Pons (tissue), 1 donor: ENCODE measurements at regions not wholly inside any gene's neighbourhood (a gene's known extent, or its start where the extent isn't known, plus 50 kb on each side); places are given as distances from the start of the nearest gene placed in this dataset.
"Not testable (repeated sequence)": the region's sequence is repeated elsewhere in the genome, so short reads cannot be mapped to it uniquely, and the experiment has no call there.

Experiments
- DNase-seq: peaks from one replicate; pipeline ENCODE4 v3.0.0-alpha.2; 2016; ENCODE audit warnings: low spot score

DNA sequence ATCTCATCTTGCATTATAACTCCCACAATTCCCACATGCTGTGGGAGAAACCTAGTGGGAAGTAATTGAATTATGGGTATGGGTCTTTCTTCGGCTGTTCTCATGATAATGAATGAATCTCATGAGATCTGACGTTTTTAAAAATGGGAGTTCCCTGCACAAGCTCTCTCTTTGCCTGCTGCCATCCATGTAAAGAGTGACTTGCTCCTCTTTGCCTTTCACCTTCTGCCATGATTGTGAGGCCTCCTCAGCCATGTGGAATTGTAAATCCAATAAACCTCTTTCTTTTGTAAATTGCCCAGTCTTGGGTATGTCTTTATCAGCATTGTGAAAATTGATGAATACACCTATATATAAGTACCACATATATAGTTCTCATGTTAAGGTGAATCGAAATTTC lies 961.7 kb upstream of the COX7C start:
- DNase-seq, result no peak

DNA sequence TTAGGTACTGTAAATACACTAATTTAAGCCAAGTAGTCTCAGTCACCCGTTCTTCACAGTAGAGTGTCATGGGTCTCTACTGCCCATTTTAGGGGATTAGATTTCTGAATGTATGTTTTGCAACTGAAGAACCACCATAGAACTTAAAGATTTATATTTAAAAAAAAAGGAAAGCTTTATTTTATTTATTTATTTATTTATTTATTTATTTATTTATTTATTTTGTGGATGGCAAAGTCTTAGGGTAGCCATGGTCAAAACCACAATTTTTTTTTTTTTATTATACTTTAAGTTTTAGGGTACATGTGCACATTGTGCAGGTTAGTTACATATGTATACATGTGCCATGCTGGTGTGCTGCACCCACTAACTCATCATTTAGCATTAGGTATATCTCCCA lies 960.4 kb upstream of the COX7C start:
- DNase-seq, result not testable (repeated sequence)

DNA sequence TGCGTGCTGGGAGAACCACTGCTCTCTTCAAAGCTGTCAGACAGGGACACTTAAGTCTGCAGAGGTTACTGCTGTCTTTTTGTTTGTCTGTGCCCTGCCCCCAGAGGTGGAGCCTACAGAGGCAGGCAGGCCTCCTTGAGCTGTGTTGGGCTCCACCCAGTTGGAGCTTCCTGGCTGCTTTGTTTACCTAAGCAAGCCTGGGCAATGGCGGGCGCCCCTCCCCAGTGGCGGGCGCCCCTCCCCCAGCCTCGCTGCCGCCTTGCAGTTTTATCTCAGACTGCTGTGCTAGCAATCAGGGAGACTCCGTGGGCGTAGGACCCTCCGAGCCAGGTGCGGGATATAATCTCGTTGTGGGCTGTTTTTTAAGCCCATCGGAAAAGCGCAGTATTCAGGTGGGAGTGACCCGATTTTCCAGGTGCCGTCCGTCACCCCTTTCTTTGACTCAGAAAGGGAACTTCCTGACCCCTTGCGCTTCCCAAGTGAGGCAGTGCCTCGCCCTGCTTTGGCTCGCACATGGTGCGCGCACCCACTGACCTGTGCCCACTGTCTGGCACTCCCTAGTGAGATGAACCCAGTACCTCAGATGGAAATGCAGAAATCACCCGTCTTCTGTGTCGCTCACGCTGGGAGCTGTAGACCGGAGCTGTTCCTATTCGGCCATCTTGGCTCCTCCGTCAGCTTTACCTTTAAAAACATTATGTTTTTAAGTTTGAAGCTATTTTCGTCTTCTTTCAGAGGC lies 954.6 kb upstream of the COX7C start:
- not testable (repeated sequence) for DNase-seq

GRCh38 chr5:85663708-85664031 lies 954.1 kb upstream of the COX7C start:
- no peak for DNase-seq

GRCh38 chr5:85670417-85670816 lies 947.3 kb upstream of the COX7C start:
- no peak for DNase-seq

DNA sequence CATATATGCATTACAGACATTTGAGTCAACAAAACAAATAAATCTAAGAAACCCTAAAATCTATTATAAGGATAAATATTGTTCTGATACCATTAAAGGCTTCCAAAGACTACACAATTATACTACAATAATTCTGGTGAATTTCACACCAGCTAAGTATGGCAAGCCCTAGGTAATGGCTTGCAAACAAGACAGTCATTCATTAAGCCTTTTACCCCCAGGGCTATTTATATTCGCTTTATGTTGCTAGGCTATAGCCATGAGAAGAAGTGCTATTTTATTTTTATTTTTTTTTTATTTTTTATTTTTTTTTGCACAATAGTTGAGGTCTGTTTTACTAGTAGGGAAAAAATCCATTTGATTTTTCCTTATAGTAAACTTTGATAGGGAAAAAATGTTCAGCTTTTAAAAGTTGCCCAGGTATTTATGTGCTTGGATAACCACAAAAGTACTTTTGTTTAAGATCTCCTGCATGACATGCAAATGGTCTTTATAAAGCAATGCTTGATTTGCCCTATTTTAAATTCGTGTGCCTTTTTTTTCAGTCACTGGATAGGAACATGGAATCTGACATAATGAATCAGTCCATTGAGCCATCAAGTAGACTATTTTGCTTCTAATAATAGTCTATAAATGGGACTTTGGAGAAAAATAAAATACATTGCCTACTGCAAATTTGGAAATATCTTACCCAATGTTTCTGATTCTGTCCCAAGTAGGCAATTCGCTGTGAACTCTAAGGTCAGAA lies 946.3 kb upstream of the COX7C start:
- no peak for DNase-seq

GRCh38 chr5:85681871-85682270 lies 935.9 kb upstream of the COX7C start:
- DNase-seq, result no peak

DNA sequence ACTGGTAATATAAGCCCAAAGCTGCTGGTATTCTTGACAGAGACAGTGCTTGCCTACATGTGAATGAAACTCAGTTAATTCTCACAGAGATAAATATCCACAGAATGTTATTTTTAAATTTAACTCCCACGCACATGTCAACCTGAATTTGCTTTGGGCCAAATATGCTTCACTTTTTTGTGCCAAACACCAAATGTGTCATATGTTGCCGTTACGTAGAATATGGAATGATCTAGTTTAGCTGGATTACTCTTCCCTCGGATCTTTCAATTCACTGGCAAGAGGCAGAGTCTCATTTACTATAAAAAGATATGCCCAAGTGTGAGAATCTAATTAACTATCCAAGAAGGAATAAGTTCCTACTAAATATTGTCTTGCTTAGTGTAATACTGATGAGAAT lies 933.4 kb upstream of the COX7C start:
- DNase-seq, result no peak

GRCh38 chr5:85703296-85703695 lies 914.4 kb upstream of the COX7C start:
- no peak for DNase-seq

- DNase-seq, result no peak
Observed at GRCh38 chr5:85709728-85710127, 908.0 kb upstream of the COX7C start.

GRCh38 chr5:85716344-85717202 lies 901.2 kb upstream of the COX7C start:
- no peak for DNase-seq

DNA sequence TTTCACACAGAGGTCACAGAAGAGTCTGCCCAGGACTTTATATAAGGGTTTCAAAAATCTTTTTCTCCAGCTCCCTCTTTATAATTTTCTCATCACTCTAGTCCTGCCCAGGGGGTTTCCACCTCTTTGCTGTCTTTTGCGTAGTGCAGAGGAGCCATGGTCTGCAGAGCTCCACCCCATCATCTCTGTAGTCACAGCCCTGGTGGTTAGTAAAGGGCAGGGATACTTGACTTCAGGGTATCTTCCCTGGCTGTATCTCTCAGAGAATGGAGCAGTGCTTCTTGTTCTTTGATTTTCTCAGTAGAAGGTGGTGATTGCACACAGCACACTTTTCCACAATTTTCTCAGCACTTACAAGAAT lies 900.6 kb upstream of the COX7C start:
- DNase-seq, result no peak

DNA sequence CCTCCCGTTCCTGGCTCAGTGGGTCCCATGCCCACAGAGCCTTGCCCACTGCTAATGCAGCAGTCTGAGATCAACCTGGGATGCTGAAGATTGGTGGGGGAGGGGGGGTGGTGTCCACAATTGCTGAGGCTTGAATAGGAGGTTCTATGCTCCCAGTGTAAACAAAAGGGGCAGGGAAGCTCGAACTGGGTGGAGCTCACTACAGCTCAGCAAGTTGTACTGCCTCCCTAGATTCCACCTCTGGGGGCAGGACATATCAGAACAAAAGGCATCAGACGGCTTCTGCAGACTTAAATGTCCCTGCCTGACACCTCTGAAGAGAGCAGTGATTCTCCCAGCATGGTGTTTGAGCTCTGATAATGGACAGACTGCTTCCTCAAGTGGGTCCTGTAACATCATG lies 885.6 kb upstream of the COX7C start:
- DNase-seq, result no peak

DNA sequence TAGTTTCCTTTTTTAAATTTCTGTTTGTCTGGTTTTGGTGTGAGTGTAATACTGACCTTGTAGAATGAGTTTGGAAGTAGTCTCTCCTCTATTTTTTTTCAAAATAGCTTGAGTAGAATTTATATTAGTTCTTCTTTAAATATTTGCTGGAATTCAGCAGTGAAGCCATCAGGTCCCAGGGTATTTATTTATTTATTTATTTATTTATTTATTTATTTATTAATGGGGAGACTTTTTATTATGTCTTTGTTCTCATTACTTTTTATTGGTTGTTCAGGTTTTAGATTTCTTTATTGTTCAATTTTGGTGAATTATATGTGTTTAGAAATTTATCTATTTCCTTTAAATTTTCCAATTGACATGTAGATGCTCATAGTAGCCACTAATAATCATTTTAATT lies 875.8 kb upstream of the COX7C start:
- DNase-seq, result no peak

DNA sequence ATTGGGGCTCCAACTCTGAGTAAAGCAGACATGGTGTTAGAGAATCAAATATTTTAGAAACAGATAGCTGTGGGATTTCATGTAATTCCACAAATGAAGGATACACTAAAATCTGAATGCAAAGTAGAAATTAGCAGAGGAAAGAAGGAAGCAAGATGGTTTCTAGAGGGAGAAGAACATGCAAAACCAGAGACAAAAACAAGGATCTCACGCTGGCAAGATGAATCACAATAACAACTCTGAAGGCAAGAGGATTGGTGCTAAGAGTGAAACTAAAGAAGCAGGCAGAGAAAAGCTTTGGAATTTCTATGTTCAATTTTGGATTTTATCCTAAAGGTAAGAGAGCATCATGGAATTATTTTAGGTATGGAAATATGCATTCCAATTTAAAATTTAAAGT lies 857.2 kb upstream of the COX7C start:
- DNase-seq, result no peak

- DNase-seq, result no peak
Observed at GRCh38 chr5:85769347-85769746, 848.4 kb upstream of the COX7C start.

DNA sequence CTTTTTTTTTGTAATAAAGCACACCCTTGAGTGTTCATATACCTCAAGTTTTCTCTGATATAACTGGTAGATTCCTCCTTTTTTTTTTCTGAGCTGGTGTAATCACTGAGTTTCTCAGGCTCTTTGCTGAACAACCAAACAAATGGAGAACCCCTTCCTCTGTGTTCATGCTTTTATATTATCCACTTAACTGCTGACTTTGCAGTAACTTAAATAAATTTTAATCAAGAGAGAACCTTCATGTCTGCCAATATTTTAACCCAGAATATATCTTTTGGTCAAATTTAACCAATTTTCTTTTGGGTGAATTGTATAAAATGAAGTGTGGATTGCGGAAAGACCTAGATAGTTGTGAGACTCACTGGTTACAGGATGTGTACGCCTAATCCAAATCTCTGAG lies 833.0 kb upstream of the COX7C start:
- DNase-seq, result no peak

- no peak for DNase-seq
Observed at GRCh38 chr5:85813146-85813545, 804.6 kb upstream of the COX7C start.

DNA sequence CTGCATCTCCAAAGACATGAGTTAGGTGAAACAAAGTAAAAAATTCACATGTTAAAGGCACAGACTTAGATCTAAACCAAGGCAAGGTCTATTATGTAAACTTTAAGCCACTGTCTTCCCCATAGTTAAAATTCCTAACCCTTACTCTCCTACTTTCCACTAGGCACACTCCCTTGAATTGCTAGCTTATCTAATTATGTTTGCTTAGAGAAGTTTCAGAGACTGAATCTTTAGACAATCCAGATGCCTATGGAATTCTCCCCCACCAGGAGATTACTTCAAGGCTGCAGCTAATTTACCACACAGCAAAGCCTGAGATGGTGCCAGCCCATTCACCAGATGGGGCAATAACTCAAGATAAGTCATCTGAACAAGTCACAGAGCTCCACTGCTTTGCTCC lies 803.1 kb upstream of the COX7C start:
- DNase-seq, result no peak

DNA sequence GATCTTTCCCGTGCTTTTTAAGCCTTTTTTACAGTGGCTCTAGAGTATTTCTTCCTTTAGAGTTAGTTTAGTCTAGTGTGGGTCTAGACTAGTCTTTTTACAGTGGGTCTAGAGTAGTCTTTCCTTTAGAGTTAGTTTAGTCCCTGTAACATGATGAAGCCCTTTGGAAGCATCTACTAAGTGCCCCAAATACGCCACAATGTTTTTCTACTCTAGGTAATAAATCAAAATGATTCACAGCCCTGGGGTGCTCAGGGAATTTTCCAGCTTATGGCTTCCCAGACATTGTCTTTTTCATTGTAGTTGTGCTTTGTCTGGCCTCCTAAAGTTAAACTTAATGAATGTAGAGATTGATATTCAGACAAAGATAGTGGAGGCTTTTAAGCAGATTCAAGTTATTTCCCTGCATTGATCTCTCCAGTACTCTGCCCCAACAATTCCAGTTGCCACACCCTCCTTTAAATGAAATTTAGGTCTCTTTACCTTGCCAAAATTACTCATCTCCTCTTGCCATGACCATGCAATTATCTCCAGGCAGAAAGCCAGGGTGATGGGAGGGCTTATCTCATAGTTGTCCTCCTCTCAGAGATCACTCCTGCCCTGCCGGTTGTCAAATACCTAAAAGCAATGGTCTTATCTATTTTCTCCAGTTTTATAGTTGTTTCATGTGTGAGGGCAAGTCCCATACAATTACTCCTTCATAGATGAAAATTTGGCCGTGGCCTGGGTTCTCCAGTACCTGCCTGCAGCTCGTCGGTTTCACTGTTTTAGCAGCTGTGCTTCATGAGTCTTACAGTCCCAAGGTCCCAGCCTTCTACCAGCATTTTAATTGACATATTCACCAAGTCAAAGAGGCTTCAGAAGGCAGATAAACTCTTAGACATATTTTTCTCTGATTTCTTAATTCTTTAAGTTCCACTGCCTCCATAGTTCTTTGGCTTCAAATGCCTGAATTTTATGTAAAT lies 794.0 kb upstream of the COX7C start:
- no peak for DNase-seq

GRCh38 chr5:85838781-85839180 lies 779.0 kb upstream of the COX7C start:
- DNase-seq, result no peak

GRCh38 chr5:85841653-85842052 lies 776.1 kb upstream of the COX7C start:
- no peak for DNase-seq
